Spleen (tissue), 11 donors: ENCODE measurements at regions not wholly inside any gene's neighbourhood (a gene's known extent, or its start where the extent isn't known, plus 50 kb on each side); places are given as distances from the start of the nearest gene placed in this dataset.

Experiments
- DNase-seq: peaks from one replicate; pipeline ENCODE4 v3.0.0-alpha.2; 2020
- H3K27ac ChIP-seq, 8 donors: fragments of 200-600 bp; sonication (generic) in 7 of 8; 1 replicate in 4 of 8; 2 replicates in 4 of 8; pipeline versions ENCODE4 v1.5.0 to v1.8.0; 2016 to 2021; ENCODE audit warnings: inconsistent platforms in 4 of 8, mild to moderate bottlenecking in 4 of 8, moderate library complexity in 1 of 8
- H3K27me3 ChIP-seq, 7 donors: fragments of 200-600 bp; sonication (generic) in 6 of 7; replicated peaks in 1 of 7; 1 replicate in 4 of 7; 2 replicates in 3 of 7; pipeline versions ENCODE4 v1.5.0 to v1.8.0; 2016 to 2021; ENCODE audit warnings: inconsistent platforms in 3 of 7, mild to moderate bottlenecking in 1 of 7
- H3K36me3 ChIP-seq, 6 donors: fragments of 200-600 bp; sonication (generic) in 5 of 6; 1 replicate in 4 of 6; 2 replicates in 2 of 6; pipeline versions ENCODE4 v1.5.0 to v1.8.0; 2016 to 2021; ENCODE audit warnings: inconsistent platforms in 2 of 6
- H3K4me1 ChIP-seq, 6 donors: fragments of 200-600 bp; sonication (generic) in 5 of 6; 1 replicate in 3 of 6; 2 replicates in 3 of 6; pipeline versions ENCODE4 v1.5.0 to v1.8.0; 2016 to 2021; ENCODE audit warnings: inconsistent platforms in 3 of 6
- H3K4me3 ChIP-seq, 8 donors: fragments of 200-600 bp; sonication (generic) in 7 of 8; 1 replicate in 4 of 8; 2 replicates in 4 of 8; pipeline versions ENCODE4 v1.5.0 to v1.8.0; 2016 to 2021; ENCODE audit warnings: inconsistent platforms in 4 of 8, mild to moderate bottlenecking in 4 of 8, moderate library complexity in 2 of 8
- H3K9me3 ChIP-seq, 8 donors: fragments of 200-600 bp; sonication (generic) in 7 of 8; 1 replicate in 4 of 8; 2 replicates in 4 of 8; pipeline versions ENCODE4 v1.5.0 to v1.8.0; 2016 to 2021; ENCODE audit warnings: inconsistent platforms in 4 of 8
- POLR2A ChIP-seq, 3 donors: fragments of 450-650 bp; IDR thresholded peaks; one replicate each; pipeline ENCODE4 v1.5.1; 2017; ENCODE audit warnings: antibody characterized with exemption in 3 of 3, mild to moderate bottlenecking in 1 of 3
- POLR2AphosphoS5 ChIP-seq, 3 donors: sonication (generic); formaldehyde crosslinking; IDR thresholded peaks; one replicate each; pipeline ENCODE4 v1.5.1; 2017; ENCODE audit warnings: antibody characterized with exemption in 3 of 3
- WGBS, 5 donors: extraction: QIAGEN DNeasy Blood & Tissue Kit in 3 of 5; methylation state at CpG; one replicate each; pipeline versions ENCODE4 v1.1.5 to v1.1.7; 2013 to 2018; 5-methylcytosine and 5-hydroxymethylcytosine counted together
- intact Hi-C: fragments of 100-400 bp; cut with DNase I; formaldehyde crosslinking; loops from one replicate; pipeline ENCODE4 v1.15.0; 2023; ENCODE audit warnings: low total_unique reads
- TF ChIP-seq, protein P1 (sequence below), 11 experiments: fragments of 200-600 bp in 7 of 11; fragments of 450-650 bp in 4 of 11; sonication (generic) in 4 of 11; IDR thresholded peaks in 8 of 11; conservative IDR thresholded peaks in 3 of 11; 1 replicate in 7 of 11; 2 replicates in 4 of 11; pipeline versions ENCODE4 v1.4.0 to v1.8.0; 2016 to 2021; ENCODE audit warnings: antibody characterized with exemption in 11 of 11, inconsistent platforms in 4 of 11, mild to moderate bottlenecking in 1 of 11
- donor health status: healthy with polysubstance abuse.
- donor health status: DM: no; HTN: no; CAD: no; lungs with moderate emphysema.
- donor health status: DM: no; HTN: no; CAD: no.
- donor health status: Bipolar disorder and iron deficiency.
- donor health status: healthy.
- donor health status: DM: no; HTN: no; CAD: no.
- donor health status: DM: yes; HTN: yes; CAD: no.

GRCh38 chr9:7245976-7246580 lies 488.3 kb downstream of the KDM4C start:
- Histone ChIP-seq H3K9me3 (peaks cover 0 to under 1% (median 0%) of the 10 kb centered on the region in 8 donors), H3K4me3 (no peak overlapping the region), H3K4me1 (no peaks in the 10 kb centered on the region), H3K27ac (no peak overlapping the region), H3K36me3 (no peaks in the 10 kb centered on the region), H3K27me3 (no peaks in the 10 kb centered on the region)
- TF ChIP-seq POLR2AphosphoS5 (IDR thresholded peaks at IDR 0.05) (no peak), POLR2A (IDR thresholded peaks at IDR 0.05) (no peak)
- TF ChIP-seq, protein P1, sequence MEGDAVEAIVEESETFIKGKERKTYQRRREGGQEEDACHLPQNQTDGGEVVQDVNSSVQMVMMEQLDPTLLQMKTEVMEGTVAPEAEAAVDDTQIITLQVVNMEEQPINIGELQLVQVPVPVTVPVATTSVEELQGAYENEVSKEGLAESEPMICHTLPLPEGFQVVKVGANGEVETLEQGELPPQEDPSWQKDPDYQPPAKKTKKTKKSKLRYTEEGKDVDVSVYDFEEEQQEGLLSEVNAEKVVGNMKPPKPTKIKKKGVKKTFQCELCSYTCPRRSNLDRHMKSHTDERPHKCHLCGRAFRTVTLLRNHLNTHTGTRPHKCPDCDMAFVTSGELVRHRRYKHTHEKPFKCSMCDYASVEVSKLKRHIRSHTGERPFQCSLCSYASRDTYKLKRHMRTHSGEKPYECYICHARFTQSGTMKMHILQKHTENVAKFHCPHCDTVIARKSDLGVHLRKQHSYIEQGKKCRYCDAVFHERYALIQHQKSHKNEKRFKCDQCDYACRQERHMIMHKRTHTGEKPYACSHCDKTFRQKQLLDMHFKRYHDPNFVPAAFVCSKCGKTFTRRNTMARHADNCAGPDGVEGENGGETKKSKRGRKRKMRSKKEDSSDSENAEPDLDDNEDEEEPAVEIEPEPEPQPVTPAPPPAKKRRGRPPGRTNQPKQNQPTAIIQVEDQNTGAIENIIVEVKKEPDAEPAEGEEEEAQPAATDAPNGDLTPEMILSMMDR (IDR thresholded peaks at IDR 0.05 in 8 of 11, conservative IDR thresholded peaks at IDR 0.05 in 3 of 11), result no peak
- 35 to 47% (median 41%) methylated on average over 8 of the region's 8 CpGs for WGBS, 5 donors
- DNase-seq, result no peak
- intact Hi-C loops, result no loop called here

DNA sequence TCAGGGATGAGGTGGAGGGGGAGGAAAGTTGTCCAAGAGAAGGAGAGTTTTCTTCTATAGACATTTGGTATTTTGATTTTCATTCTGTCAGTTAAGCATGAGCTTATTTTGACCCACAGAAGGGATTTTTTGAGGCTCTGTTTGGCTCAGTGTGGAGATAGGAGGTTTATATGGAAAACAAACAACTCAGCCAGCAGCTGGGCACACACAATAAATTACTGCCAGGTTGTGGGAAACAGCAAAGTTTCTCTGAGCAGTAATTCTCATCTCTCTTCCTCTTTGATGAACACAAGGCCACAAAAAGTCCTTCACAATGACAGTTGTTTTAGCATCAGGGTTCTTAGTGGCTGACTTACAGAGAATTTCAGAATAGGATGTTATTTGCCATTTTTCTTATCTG lies 486.1 kb downstream of the KDM4C start:
- TF ChIP-seq POLR2AphosphoS5 (IDR thresholded peaks at IDR 0.05) (no peak), POLR2A (IDR thresholded peaks at IDR 0.05) (no peak)
- TF ChIP-seq, protein P1 (IDR thresholded peaks at IDR 0.05 in 8 of 11, conservative IDR thresholded peaks at IDR 0.05 in 3 of 11), result no peak
- H3K36me3 ChIP-seq, result no peaks in the 10 kb centered on the region
- H3K27me3 ChIP-seq, result no peaks in the 10 kb centered on the region
- H3K4me3 ChIP-seq, result no peak overlapping the region
- DNase-seq, result no peak
- peaks cover 0 to 14% (median 6%) of the 10 kb centered on the region in 8 donors for H3K9me3 ChIP-seq
- H3K4me1 ChIP-seq, result no peaks in the 10 kb centered on the region
- intact Hi-C loops, result no loop called here
- no peak overlapping the region for H3K27ac ChIP-seq

- Histone ChIP-seq H3K9me3 (peaks cover 0 to 14% (median 6%) of the 10 kb centered on the region in 8 donors), H3K4me3 (no peak overlapping the region), H3K27me3 (no peaks in the 10 kb centered on the region), H3K36me3 (no peaks in the 10 kb centered on the region), H3K4me1 (no peaks in the 10 kb centered on the region), H3K27ac (no peak overlapping the region)
- 90 to 97% (median 92%) methylated on average over 1 of the region's 1 CpG for WGBS, 5 donors
- DNase-seq, result no peak
- TF ChIP-seq, protein P1 (IDR thresholded peaks at IDR 0.05 in 8 of 11, conservative IDR thresholded peaks at IDR 0.05 in 3 of 11), result no peak
- TF ChIP-seq POLR2A (IDR thresholded peaks at IDR 0.05) (no peak), POLR2AphosphoS5 (IDR thresholded peaks at IDR 0.05) (no peak)
- intact Hi-C loops, result no loop called here
Measured at GRCh38 chr9:7242126-7242525, 484.4 kb downstream of the KDM4C start.

GRCh38 chr9:7241694-7242093 lies 483.9 kb downstream of the KDM4C start:
- Histone ChIP-seq H3K27me3 (no peaks in the 10 kb centered on the region), H3K4me3 (no peak overlapping the region), H3K9me3 (peaks cover 0 to 14% (median 6%) of the 10 kb centered on the region in 8 donors), H3K36me3 (no peaks in the 10 kb centered on the region), H3K27ac (no peak overlapping the region), H3K4me1 (no peaks in the 10 kb centered on the region)
- no peak for DNase-seq
- intact Hi-C loops, result no loop called here
- WGBS, 5 donors, result 78 to 91% (median 88%) methylated on average over 2 of the region's 2 CpGs
- TF ChIP-seq, protein P1 (IDR thresholded peaks at IDR 0.05 in 8 of 11, conservative IDR thresholded peaks at IDR 0.05 in 3 of 11), result no peak
- no peak for TF ChIP-seq POLR2AphosphoS5 (IDR thresholded peaks at IDR 0.05)
- no peak for TF ChIP-seq POLR2A (IDR thresholded peaks at IDR 0.05)
